ENCODE measurements at regions not wholly inside any gene's neighbourhood (a gene's known extent, or its start where the extent isn't known, plus 50 kb on each side); places are given as distances from the start of the nearest gene placed in this dataset.

DNA sequence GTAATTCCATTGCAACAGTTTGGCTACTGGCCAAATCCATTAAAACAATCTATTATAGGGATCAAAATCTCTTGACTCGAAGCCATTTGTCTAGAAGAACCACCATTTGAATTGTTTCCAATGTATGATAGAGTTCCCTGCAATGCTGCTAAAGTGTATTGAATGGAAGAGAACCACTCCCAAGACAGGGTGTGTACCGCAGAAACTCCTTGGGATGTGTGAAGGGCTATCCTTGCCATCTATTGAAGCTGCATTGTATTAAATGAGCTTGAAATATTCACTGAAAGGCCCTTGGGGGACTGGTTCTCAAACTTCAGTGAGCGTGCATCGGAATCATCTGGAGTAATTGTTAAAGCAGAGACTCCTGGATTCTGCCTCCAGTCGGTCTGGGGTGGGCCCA, 260.4 kb upstream of the MEIS1 start:
- WGBS, 2 donors = 88 to 90% methylated on average over 5 of the region's 5 CpGs
- Histone ChIP-seq H3K4me1 (no peaks in the 10 kb centered on the region), H3K36me3 (no peaks in the 10 kb centered on the region), H3K27ac (no peak overlapping the region), H3K4me3 (replicated peaks in 1 of 3) (no peak overlapping the region), H3K27me3 (no peaks in the 10 kb centered on the region), H3K9me3 (no peaks in the 10 kb centered on the region)
- no peak for TF ChIP-seq POLR2A (IDR thresholded peaks at IDR 0.05)
- TF ChIP-seq, protein P1, sequence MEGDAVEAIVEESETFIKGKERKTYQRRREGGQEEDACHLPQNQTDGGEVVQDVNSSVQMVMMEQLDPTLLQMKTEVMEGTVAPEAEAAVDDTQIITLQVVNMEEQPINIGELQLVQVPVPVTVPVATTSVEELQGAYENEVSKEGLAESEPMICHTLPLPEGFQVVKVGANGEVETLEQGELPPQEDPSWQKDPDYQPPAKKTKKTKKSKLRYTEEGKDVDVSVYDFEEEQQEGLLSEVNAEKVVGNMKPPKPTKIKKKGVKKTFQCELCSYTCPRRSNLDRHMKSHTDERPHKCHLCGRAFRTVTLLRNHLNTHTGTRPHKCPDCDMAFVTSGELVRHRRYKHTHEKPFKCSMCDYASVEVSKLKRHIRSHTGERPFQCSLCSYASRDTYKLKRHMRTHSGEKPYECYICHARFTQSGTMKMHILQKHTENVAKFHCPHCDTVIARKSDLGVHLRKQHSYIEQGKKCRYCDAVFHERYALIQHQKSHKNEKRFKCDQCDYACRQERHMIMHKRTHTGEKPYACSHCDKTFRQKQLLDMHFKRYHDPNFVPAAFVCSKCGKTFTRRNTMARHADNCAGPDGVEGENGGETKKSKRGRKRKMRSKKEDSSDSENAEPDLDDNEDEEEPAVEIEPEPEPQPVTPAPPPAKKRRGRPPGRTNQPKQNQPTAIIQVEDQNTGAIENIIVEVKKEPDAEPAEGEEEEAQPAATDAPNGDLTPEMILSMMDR (IDR thresholded peaks at IDR 0.05) = no peak
- intact Hi-C loops (cut with DNase I) = no loop called here
- no peak for DNase-seq

DNA sequence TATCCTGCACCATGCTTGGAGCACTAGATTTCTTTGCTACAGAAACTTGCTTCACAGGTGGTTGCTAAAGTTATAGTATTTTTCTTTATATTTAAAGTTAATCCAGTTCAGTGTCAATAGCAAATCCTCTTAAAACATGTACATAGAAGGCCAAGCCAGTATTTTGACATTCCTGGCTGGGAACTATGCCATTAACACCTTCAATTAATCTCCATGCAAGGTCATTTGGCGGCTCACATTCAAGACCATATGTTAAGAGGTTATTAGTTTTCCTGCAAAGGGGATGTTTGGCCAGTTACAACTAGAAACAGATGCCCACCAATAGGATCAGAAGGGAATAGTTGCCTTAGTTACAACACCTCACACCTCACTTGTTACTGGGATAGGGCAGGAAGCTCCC, 261.3 kb upstream of the MEIS1 start:
- H3K36me3 ChIP-seq = no peaks in the 10 kb centered on the region
- H3K9me3 ChIP-seq = no peaks in the 10 kb centered on the region
- no peak for DNase-seq
- no peaks in the 10 kb centered on the region for H3K27me3 ChIP-seq
- intact Hi-C loops (cut with DNase I) = no loop called here
- H3K27ac ChIP-seq = no peak overlapping the region
- 93 to 97% methylated on average over 1 of the region's 1 CpG for WGBS, 2 donors
- no peak for TF ChIP-seq POLR2A (IDR thresholded peaks at IDR 0.05)
- TF ChIP-seq, protein P1 (IDR thresholded peaks at IDR 0.05) = no peak
- H3K4me1 ChIP-seq = no peaks in the 10 kb centered on the region
- no peak overlapping the region for H3K4me3 ChIP-seq (replicated peaks in 1 of 3)

DNA sequence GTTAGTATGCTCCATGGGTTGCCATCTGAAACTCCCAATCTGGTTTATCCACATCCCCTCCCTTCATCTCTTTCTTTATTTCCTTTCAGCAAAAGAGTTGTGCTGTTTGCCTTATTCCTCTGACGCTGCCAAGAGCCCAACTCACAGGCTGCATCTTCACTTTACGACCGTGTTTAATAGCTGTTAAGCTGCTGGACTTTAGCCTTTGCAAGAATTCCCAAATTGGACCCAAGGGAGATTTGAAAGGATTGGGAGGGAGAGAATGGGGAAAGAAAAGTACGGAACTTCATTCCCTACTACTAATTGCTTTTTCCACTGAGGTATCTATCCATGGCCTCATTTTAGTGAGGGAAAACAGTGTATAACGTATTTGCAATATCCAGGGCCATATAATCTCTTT, 263.4 kb upstream of the MEIS1 start:
- H3K36me3 ChIP-seq = no peaks in the 10 kb centered on the region
- peaks cover 0 to 6% of the 10 kb centered on the region in 2 donors for H3K4me1 ChIP-seq
- no peaks in the 10 kb centered on the region for H3K9me3 ChIP-seq
- TF ChIP-seq POLR2A (IDR thresholded peaks at IDR 0.05) = no peak
- TF ChIP-seq, protein P1 (IDR thresholded peaks at IDR 0.05) = no peak
- no peak overlapping the region for H3K4me3 ChIP-seq (replicated peaks in 1 of 3)
- no peak for DNase-seq
- intact Hi-C loops (cut with DNase I) = no loop called here
- no peaks in the 10 kb centered on the region for H3K27me3 ChIP-seq
- WGBS, 2 donors = 76 to 82% methylated on average over 5 of the region's 5 CpGs
- no peak overlapping the region for H3K27ac ChIP-seq

DNA sequence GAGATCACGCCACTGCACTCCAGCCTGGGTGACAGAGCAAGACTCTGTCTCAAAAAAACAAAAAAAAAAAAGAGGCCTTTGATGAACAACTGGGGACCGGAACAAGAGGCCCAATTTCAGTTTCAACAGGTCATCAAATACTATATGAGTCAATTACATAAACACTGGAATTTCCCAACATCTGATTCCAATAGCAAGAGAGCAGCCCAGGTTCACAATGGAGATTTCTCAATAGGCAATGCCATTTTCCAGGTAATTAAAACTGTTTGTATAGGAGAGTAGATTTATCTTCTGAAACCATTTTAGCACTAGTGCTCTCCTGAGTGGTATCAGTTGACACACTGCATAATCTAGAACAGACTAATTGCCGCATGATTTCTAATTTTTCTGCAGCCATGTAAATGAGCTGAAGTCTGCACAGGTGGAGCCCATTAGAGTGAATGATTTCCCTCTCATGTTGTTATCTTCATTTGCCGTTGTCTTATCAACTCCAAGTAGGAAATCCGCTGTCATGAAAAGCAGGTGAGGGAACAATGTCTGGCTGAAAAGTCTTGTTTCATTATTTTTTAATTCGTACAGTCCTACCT, 264.1 kb upstream of the MEIS1 start:
- no peaks in the 10 kb centered on the region for H3K9me3 ChIP-seq
- no peak overlapping the region for H3K4me3 ChIP-seq (replicated peaks in 1 of 3)
- peaks cover 0 to 6% of the 10 kb centered on the region in 2 donors for H3K4me1 ChIP-seq
- WGBS, 2 donors = 89 to 91% methylated on average over 6 of the region's 6 CpGs
- no peak for DNase-seq
- no peaks in the 10 kb centered on the region for H3K27me3 ChIP-seq
- TF ChIP-seq, protein P1 (IDR thresholded peaks at IDR 0.05) = no peak
- no peak for TF ChIP-seq POLR2A (IDR thresholded peaks at IDR 0.05)
- H3K36me3 ChIP-seq = no peaks in the 10 kb centered on the region
- no peak overlapping the region for H3K27ac ChIP-seq
- intact Hi-C loops (cut with DNase I) = no loop called here

DNA sequence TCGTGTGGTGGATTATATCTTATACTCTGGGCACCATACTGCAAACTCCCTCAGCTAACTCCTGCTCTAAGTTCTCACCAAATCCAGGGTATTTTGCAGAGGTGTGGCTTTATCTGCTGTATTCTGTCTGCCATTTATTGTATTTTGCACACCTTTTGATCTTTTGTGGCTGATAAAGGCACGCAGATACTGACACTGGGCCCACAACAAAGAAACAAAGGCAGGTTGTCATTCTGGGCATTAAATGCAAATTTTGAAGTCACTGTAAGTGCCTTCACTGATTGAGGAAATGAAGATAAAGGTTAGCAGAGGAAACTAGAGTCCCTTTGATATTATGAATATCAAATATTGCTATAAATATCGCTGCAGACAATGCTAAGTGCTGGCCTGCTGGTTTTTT, 265.8 kb upstream of the MEIS1 start:
- TF ChIP-seq, protein P1 (IDR thresholded peaks at IDR 0.05) = no peak
- no peak for TF ChIP-seq POLR2A (IDR thresholded peaks at IDR 0.05)
- no peaks in the 10 kb centered on the region for H3K9me3 ChIP-seq
- DNase-seq = no peak
- intact Hi-C loops (cut with DNase I) = no loop called here
- no peaks in the 10 kb centered on the region for H3K27me3 ChIP-seq
- H3K4me1 ChIP-seq = peaks cover 0 to 6% of the 10 kb centered on the region in 2 donors
- 75 to 83% methylated on average over 3 of the region's 3 CpGs for WGBS, 2 donors
- H3K36me3 ChIP-seq = no peaks in the 10 kb centered on the region
- no peak overlapping the region for H3K27ac ChIP-seq
- no peak overlapping the region for H3K4me3 ChIP-seq (replicated peaks in 1 of 3)
